ENCODE measurements at regions not wholly inside any gene's neighbourhood (a gene's known extent, or its start where the extent isn't known, plus 50 kb on each side); places are given as distances from the start of the nearest gene placed in this dataset.

- no peak for DNase-seq (ENCODE audit: low read depth)
- no peak overlapping the region for H3K4me3 ChIP-seq (ENCODE audit: control insufficient read depth, low read depth, low read length)
- no peak for TF ChIP-seq CTCF (IDR thresholded peaks at IDR 0.05; ENCODE audit: control insufficient read depth, insufficient read depth, low read depth, low read length, missing control alignments)
Observed at GRCh38 chr5:3995954-3996619, 400.5 kb downstream of the IRX1 start.

- TF ChIP-seq CTCF (IDR thresholded peaks at IDR 0.05; ENCODE audit: control insufficient read depth, insufficient read depth, low read depth, low read length, missing control alignments): no peak
- DNase-seq (ENCODE audit: low read depth): no peak
- no peak overlapping the region for H3K4me3 ChIP-seq (ENCODE audit: control insufficient read depth, low read depth, low read length)
Observed at GRCh38 chr5:3996707-3997336, 401.2 kb downstream of the IRX1 start.

GRCh38 chr5:3997670-3998069 lies 402.0 kb downstream of the IRX1 start:
- TF ChIP-seq CTCF (IDR thresholded peaks at IDR 0.05; ENCODE audit: control insufficient read depth, insufficient read depth, low read depth, low read length, missing control alignments): no peak
- no peak for DNase-seq (ENCODE audit: low read depth)
- H3K4me3 ChIP-seq (ENCODE audit: control insufficient read depth, low read depth, low read length): no peak overlapping the region

- H3K4me3 ChIP-seq (ENCODE audit: control insufficient read depth, low read depth, low read length): no peak overlapping the region
- TF ChIP-seq CTCF (IDR thresholded peaks at IDR 0.05; ENCODE audit: control insufficient read depth, insufficient read depth, low read depth, low read length, missing control alignments): no peak
- no peak for DNase-seq (ENCODE audit: low read depth)
Observed at GRCh38 chr5:3999929-4000328, 404.3 kb downstream of the IRX1 start.

- no peak for DNase-seq (ENCODE audit: low read depth)
- no peak for TF ChIP-seq CTCF (IDR thresholded peaks at IDR 0.05; ENCODE audit: control insufficient read depth, insufficient read depth, low read depth, low read length, missing control alignments)
- no peak overlapping the region for H3K4me3 ChIP-seq (ENCODE audit: control insufficient read depth, low read depth, low read length)
Observed at GRCh38 chr5:4001004-4001403, 405.4 kb downstream of the IRX1 start.

GRCh38 chr5:4001758-4002533 lies 406.3 kb downstream of the IRX1 start:
- no peak for DNase-seq (ENCODE audit: low read depth)
- no peak for TF ChIP-seq CTCF (IDR thresholded peaks at IDR 0.05; ENCODE audit: control insufficient read depth, insufficient read depth, low read depth, low read length, missing control alignments)
- no peak overlapping the region for H3K4me3 ChIP-seq (ENCODE audit: control insufficient read depth, low read depth, low read length)

Data from AG09309 (cell line).